HG02763 (cell line): ENCODE measurements at regions not wholly inside any gene's neighbourhood (a gene's known extent, or its start where the extent isn't known, plus 50 kb on each side); places are given as distances from the start of the nearest gene placed in this dataset.
"Not testable (repeated sequence)": the region's sequence is repeated elsewhere in the genome, so short reads cannot be mapped to it uniquely, and the experiment has no call there.

Experiments
- ATAC-seq: cut with Tn5 transposase; IDR thresholded peaks from one replicate; pipeline ENCODE4 v1.9.1; 2021; ENCODE audit warnings: mild to moderate bottlenecking, moderate library complexity; ENCODE audit not compliant: unreplicated experiment

GRCh38 chr2:138215958-138216357 is 251.7 kb downstream of the HNMT start:
- ATAC-seq: no peak

GRCh38 chr2:138217975-138218374 is 253.7 kb downstream of the HNMT start:
- no peak for ATAC-seq

- no peak for ATAC-seq
These were observed 254.1 kb downstream of the HNMT start for GRCh38 chr2:138218397-138218796.

GRCh38 chr2:138219961-138220360 is 255.7 kb downstream of the HNMT start:
- no peak for ATAC-seq

- ATAC-seq: no peak
These were observed 257.1 kb downstream of the HNMT start for GRCh38 chr2:138221358-138221757.

- no peak for ATAC-seq
These were observed 259.0 kb downstream of the HNMT start for GRCh38 chr2:138223319-138223718.

GRCh38 chr2:138227195-138227594 is 262.9 kb downstream of the HNMT start:
- ATAC-seq: no peak

- ATAC-seq: no peak
These were observed 263.8 kb downstream of the HNMT start for GRCh38 chr2:138228101-138228500.

GRCh38 chr2:138234265-138234664 is 267.3 kb upstream of the SPOPL start:
- ATAC-seq: no peak

GRCh38 chr2:138235041-138235440 is 266.5 kb upstream of the SPOPL start:
- no peak for ATAC-seq

GRCh38 chr2:138236142-138236541 is 265.4 kb upstream of the SPOPL start:
- ATAC-seq: no peak

GRCh38 chr2:138237667-138238384 is 263.7 kb upstream of the SPOPL start:
- ATAC-seq: no peak

GRCh38 chr2:138238908-138239307 is 262.7 kb upstream of the SPOPL start:
- no peak for ATAC-seq

GRCh38 chr2:138239902-138240491 is 261.6 kb upstream of the SPOPL start:
- ATAC-seq: no peak

- ATAC-seq: no peak
These were observed 258.2 kb upstream of the SPOPL start for GRCh38 chr2:138243372-138243771.

- no peak for ATAC-seq
These were observed 257.1 kb upstream of the SPOPL start for GRCh38 chr2:138244501-138244925.

GRCh38 chr2:138245310-138245709 is 256.3 kb upstream of the SPOPL start:
- ATAC-seq: no peak

GRCh38 chr2:138247302-138247701 is 254.3 kb upstream of the SPOPL start:
- ATAC-seq: no peak

GRCh38 chr2:138249207-138249606 is 252.4 kb upstream of the SPOPL start:
- ATAC-seq: no peak

GRCh38 chr2:138250843-138251320 is 250.7 kb upstream of the SPOPL start:
- ATAC-seq: not testable (repeated sequence)

GRCh38 chr2:138252587-138252986 is 249.0 kb upstream of the SPOPL start:
- ATAC-seq: no peak

GRCh38 chr2:138255670-138256069 is 245.9 kb upstream of the SPOPL start:
- no peak for ATAC-seq
